Neural cell (in vitro differentiated cells): ENCODE measurements at regions not wholly inside any gene's neighbourhood (a gene's known extent, or its start where the extent isn't known, plus 50 kb on each side); places are given as distances from the start of the nearest gene placed in this dataset.

Source experiments
- EZH2 ChIP-seq: fragments of 200-600, 300-800 bp; shearing (Covaris generic), sonication (generic); IDR thresholded peaks from 2 replicates; pipeline ENCODE4 v1.6.1; 2014; ENCODE audit warnings: antibody characterized with exemption, low read length, borderline replicate concordance, mild to moderate bottlenecking; ENCODE audit not compliant: insufficient read depth, poor library complexity, severe bottlenecking
- POLR2AphosphoS5 ChIP-seq: IDR thresholded peaks from 2 replicates; pipeline ENCODE4 v1.6.1; 2012
- TF ChIP-seq, protein P1 (sequence below): fragments of 450-650 bp; IDR thresholded peaks from 2 replicates; pipeline ENCODE4 v1.5.1; 2014; ENCODE audit warnings: antibody characterized with exemption, mild to moderate bottlenecking, moderate library complexity; ENCODE audit not compliant: poor library complexity, severe bottlenecking
- TF ChIP-seq, protein P2 (sequence below): IDR thresholded peaks from 2 replicates; pipeline ENCODE4 v1.6.1; 2012; ENCODE audit warnings: borderline replicate concordance

DNA sequence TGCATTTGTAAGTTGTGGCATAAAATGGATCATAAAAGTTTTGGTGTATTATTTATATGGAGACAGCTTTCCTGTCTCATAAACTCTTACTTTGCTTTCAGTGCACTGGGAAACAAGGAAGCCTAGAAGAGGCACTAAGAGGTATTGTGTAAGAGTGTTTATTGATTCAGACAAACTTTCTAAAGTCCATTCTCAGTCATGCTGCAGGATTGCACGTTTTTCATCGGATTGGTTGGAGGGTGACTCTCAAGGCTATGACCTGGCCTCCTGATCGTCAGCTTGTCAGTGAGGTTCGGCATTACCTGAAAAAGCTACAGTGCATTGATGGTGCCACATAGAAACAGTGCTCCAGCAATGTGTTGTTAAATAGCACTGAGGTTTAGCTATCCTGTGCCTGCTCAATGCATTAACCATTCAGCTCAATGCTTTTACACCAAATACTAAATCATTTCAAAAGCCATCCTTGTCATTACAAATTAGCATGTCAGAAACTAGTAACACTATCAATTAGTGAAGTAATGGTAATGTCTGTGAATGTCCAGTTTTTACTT lies 545.5 kb downstream of the CBLN2 start:
- no peak for TF ChIP-seq EZH2
- TF ChIP-seq, protein P1, sequence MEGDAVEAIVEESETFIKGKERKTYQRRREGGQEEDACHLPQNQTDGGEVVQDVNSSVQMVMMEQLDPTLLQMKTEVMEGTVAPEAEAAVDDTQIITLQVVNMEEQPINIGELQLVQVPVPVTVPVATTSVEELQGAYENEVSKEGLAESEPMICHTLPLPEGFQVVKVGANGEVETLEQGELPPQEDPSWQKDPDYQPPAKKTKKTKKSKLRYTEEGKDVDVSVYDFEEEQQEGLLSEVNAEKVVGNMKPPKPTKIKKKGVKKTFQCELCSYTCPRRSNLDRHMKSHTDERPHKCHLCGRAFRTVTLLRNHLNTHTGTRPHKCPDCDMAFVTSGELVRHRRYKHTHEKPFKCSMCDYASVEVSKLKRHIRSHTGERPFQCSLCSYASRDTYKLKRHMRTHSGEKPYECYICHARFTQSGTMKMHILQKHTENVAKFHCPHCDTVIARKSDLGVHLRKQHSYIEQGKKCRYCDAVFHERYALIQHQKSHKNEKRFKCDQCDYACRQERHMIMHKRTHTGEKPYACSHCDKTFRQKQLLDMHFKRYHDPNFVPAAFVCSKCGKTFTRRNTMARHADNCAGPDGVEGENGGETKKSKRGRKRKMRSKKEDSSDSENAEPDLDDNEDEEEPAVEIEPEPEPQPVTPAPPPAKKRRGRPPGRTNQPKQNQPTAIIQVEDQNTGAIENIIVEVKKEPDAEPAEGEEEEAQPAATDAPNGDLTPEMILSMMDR: no peak
- TF ChIP-seq POLR2AphosphoS5: no peak
- TF ChIP-seq, protein P2, sequence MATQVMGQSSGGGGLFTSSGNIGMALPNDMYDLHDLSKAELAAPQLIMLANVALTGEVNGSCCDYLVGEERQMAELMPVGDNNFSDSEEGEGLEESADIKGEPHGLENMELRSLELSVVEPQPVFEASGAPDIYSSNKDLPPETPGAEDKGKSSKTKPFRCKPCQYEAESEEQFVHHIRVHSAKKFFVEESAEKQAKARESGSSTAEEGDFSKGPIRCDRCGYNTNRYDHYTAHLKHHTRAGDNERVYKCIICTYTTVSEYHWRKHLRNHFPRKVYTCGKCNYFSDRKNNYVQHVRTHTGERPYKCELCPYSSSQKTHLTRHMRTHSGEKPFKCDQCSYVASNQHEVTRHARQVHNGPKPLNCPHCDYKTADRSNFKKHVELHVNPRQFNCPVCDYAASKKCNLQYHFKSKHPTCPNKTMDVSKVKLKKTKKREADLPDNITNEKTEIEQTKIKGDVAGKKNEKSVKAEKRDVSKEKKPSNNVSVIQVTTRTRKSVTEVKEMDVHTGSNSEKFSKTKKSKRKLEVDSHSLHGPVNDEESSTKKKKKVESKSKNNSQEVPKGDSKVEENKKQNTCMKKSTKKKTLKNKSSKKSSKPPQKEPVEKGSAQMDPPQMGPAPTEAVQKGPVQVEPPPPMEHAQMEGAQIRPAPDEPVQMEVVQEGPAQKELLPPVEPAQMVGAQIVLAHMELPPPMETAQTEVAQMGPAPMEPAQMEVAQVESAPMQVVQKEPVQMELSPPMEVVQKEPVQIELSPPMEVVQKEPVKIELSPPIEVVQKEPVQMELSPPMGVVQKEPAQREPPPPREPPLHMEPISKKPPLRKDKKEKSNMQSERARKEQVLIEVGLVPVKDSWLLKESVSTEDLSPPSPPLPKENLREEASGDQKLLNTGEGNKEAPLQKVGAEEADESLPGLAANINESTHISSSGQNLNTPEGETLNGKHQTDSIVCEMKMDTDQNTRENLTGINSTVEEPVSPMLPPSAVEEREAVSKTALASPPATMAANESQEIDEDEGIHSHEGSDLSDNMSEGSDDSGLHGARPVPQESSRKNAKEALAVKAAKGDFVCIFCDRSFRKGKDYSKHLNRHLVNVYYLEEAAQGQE: no peak
